Activated T-cell treated with anti-CD3 and anti-CD28 coated beads, Interleukin-2, amount 50 U/mL, for 24 hours (primary cell): ENCODE measurements at regions not wholly inside any gene's neighbourhood (a gene's known extent, or its start where the extent isn't known, plus 50 kb on each side); places are given as distances from the start of the nearest gene placed in this dataset.

Source experiments
- DNase-seq: peaks from one replicate; pipeline ENCODE4 v3.0.0-alpha.2; 2020
- H3K27ac Mint-ChIP-seq: 2 replicates; pipeline ENCODE4 v1.8.0; 2020; ENCODE audit warnings: mild to moderate bottlenecking, mixed read lengths
- H3K27me3 Mint-ChIP-seq: 2 replicates; pipeline ENCODE4 v1.8.0; 2020; ENCODE audit warnings: mixed read lengths
- H3K36me3 Mint-ChIP-seq: 2 replicates; pipeline ENCODE4 v1.8.0; 2020; ENCODE audit warnings: low read depth, mixed read lengths
- H3K4me1 Mint-ChIP-seq: 2 replicates; pipeline ENCODE4 v1.8.0; 2020; ENCODE audit warnings: low read depth, mixed read lengths
- H3K4me3 Mint-ChIP-seq: 2 replicates; pipeline ENCODE4 v1.8.0; 2020; ENCODE audit warnings: mild to moderate bottlenecking, moderate library complexity, mixed read lengths
- H3K9me3 Mint-ChIP-seq: 2 replicates; pipeline ENCODE4 v1.8.0; 2020; ENCODE audit warnings: mixed read lengths

DNA sequence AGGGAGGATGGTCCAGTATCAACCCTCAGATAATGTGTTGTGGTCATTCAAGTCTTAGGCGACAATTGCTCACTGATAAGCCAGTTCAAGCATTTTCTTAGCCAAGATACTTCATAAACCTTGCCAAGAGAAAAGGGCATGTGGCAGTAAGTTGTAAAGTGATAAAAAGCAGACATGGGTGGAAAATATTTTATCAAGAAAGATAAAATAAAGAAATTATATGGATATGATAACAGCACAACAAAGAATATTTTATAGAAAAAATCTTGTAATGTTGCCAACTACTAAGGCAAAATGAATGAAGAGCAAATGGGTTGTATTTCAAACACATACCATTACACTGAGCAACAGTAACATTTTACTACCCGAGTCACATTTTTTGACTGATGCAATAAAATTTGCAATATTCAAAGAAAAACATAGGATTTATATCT lies 217.4 kb upstream of the PITX2 start:
- Mint-ChIP-seq H3K27ac (no peak overlapping the region), H3K9me3 (no peaks in the 10 kb centered on the region), H3K4me3 (no peak overlapping the region), H3K36me3 (no peaks in the 10 kb centered on the region), H3K4me1 (no peaks in the 10 kb centered on the region), H3K27me3 (no peaks in the 10 kb centered on the region)
- no peak for DNase-seq

DNA sequence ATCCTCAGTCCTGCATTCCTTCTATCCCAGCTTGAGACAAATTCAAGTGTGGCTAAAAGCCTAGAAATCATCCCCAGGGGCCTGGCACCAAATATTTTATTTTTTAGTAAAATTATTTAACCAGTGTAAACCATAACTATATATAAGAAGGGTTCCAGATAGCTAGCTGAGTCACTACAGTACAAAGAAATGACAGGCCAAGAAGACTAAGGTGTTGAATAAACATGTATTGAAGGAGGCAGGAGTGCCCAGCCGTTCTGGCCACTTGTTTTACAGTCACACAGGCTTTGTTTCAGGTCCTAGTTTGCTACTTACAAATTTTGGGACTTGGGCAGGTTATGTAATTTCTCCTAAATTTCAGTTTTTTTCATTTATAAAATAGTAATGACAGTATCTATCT lies 225.9 kb upstream of the PITX2 start:
- Mint-ChIP-seq H3K4me1 (no peaks in the 10 kb centered on the region), H3K4me3 (no peak overlapping the region), H3K27ac (no peak overlapping the region), H3K27me3 (no peaks in the 10 kb centered on the region), H3K9me3 (no peaks in the 10 kb centered on the region), H3K36me3 (no peaks in the 10 kb centered on the region)
- no peak for DNase-seq

DNA sequence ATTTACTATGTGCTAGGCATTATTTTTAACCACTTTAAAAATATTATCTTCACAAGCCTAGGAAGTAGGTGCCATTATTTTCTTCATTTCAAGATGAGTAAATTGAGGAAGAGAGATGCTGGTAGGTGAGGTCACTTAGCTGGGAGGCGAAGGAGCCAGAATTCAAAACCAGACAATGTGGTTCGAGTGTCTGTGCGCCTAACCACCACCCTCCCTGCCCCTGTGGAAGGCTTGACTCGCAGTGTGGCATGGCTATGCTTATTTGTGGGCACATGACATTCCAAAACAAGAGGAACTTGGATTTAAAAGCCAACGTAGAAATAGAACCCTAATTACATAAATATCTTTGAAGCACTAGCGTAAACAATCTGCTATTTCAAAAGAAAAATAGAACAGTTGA lies 226.6 kb upstream of the PITX2 start:
- no peaks in the 10 kb centered on the region for H3K4me1 Mint-ChIP-seq

GRCh38 chr4:110850461-110851442 lies 227.9 kb upstream of the PITX2 start:
- no peaks in the 10 kb centered on the region for H3K9me3 Mint-ChIP-seq
- no peak for DNase-seq

More for the DNA sequence above, 226.6 kb upstream of the PITX2 start:
- Mint-ChIP-seq H3K27ac (no peak overlapping the region), H3K9me3 (no peaks in the 10 kb centered on the region), H3K27me3 (no peaks in the 10 kb centered on the region), H3K36me3 (no peaks in the 10 kb centered on the region), H3K4me3 (no peak overlapping the region)
- DNase-seq, result no peak

GRCh38 chr4:110851989-110852388 lies 229.1 kb upstream of the PITX2 start:
- H3K27ac Mint-ChIP-seq, result no peak overlapping the region
- no peaks in the 10 kb centered on the region for H3K27me3 Mint-ChIP-seq
- no peaks in the 10 kb centered on the region for H3K36me3 Mint-ChIP-seq
- DNase-seq, result no peak
- H3K4me1 Mint-ChIP-seq, result no peaks in the 10 kb centered on the region
- H3K9me3 Mint-ChIP-seq, result no peaks in the 10 kb centered on the region
- no peak overlapping the region for H3K4me3 Mint-ChIP-seq

More at GRCh38 chr4:110850461-110851442, 227.9 kb upstream of the PITX2 start:
- Mint-ChIP-seq H3K4me1 (no peaks in the 10 kb centered on the region), H3K27ac (no peak overlapping the region), H3K4me3 (no peak overlapping the region), H3K27me3 (no peaks in the 10 kb centered on the region), H3K36me3 (no peaks in the 10 kb centered on the region)

GRCh38 chr4:110852793-110853192 lies 229.9 kb upstream of the PITX2 start:
- H3K4me3 Mint-ChIP-seq, result no peak overlapping the region
- H3K36me3 Mint-ChIP-seq, result no peaks in the 10 kb centered on the region
- no peak for DNase-seq
- no peaks in the 10 kb centered on the region for H3K4me1 Mint-ChIP-seq
- no peaks in the 10 kb centered on the region for H3K27me3 Mint-ChIP-seq
- no peaks in the 10 kb centered on the region for H3K9me3 Mint-ChIP-seq
- H3K27ac Mint-ChIP-seq, result no peak overlapping the region

- DNase-seq, result no peak
- H3K27ac Mint-ChIP-seq, result no peak overlapping the region
- no peaks in the 10 kb centered on the region for H3K27me3 Mint-ChIP-seq
- no peaks in the 10 kb centered on the region for H3K9me3 Mint-ChIP-seq
- H3K36me3 Mint-ChIP-seq, result no peaks in the 10 kb centered on the region
- H3K4me1 Mint-ChIP-seq, result no peaks in the 10 kb centered on the region
- no peak overlapping the region for H3K4me3 Mint-ChIP-seq
Measured at GRCh38 chr4:110853242-110853641, 230.4 kb upstream of the PITX2 start.

DNA sequence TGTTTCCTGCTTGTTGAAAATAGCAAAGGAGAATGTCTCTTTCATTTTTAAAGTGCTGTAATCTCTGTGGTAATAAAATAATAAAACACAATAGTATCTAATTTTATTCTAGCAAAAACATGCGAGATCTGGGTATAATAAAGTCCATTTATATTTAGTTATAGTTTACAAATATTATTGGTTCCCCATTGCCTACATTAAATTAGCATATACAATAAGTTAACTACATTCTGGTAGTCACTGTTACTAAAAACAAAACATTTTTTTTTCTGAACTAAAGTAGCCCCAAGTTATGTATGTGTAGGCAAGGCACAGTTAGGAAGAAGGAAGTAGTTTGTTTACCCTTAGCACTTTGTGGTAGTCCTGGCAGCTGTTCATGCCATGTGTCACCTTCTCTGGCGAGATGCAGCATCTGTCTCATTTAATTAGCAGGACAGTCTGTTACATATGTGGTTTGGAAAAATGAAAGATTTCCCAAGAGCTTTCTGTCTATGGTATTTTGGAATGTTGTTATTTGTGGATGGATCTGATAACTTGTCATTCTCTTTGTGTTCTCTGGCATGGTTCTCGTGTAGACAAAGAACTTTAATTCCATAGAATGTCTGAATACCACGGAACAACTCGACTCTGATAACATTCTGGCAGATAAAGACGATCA lies 231.3 kb upstream of the PITX2 start:
- H3K4me1 Mint-ChIP-seq, result no peaks in the 10 kb centered on the region
- no peaks in the 10 kb centered on the region for H3K36me3 Mint-ChIP-seq
- H3K27me3 Mint-ChIP-seq, result no peaks in the 10 kb centered on the region
- H3K9me3 Mint-ChIP-seq, result no peaks in the 10 kb centered on the region
- H3K4me3 Mint-ChIP-seq, result no peak overlapping the region
- no peak for DNase-seq
- no peak overlapping the region for H3K27ac Mint-ChIP-seq

DNA sequence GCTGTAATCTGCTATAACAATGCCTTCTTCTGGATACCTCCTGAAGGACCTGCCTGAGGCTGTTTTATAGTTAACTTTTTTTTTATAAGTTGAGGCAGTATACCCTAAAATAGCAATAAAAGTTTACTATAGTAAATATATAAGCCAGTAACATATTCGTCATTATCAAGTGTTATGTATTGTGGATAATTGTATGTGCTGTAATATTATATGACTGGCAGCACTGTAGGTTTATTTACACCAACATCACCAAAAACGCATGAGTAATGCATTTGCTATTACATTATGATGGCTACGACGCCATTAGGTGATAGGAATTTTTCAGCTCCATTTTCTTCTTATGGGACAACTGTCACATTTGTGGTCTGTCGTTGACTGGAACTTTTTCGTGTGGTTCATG lies 237.2 kb upstream of the PITX2 start:
- Mint-ChIP-seq H3K4me1 (no peaks in the 10 kb centered on the region), H3K36me3 (no peaks in the 10 kb centered on the region), H3K27ac (no peak overlapping the region), H3K4me3 (no peak overlapping the region), H3K9me3 (no peaks in the 10 kb centered on the region), H3K27me3 (no peaks in the 10 kb centered on the region)
- DNase-seq, result no peak

DNA sequence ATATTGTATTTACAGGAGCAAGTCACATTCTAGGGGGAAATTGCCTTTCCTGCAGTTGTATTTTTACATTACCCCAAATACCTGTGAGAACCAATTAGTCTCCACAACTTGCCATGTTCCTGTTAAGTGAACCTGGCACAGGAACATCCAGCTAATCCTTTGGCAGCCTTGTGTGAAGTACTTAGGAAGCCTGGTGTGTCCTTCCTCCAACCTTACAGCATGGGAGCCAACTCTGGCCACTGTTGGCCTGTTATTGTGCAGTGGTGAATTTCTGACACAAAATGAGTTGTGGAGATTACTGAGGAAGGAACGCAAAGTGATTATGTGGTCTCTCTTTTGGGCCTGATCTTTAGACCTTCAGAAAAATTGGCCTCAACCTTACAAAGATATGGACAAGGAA lies 238.0 kb upstream of the PITX2 start:
- no peak overlapping the region for H3K4me3 Mint-ChIP-seq
- no peak for DNase-seq
- H3K36me3 Mint-ChIP-seq, result no peaks in the 10 kb centered on the region
- no peaks in the 10 kb centered on the region for H3K4me1 Mint-ChIP-seq
- H3K27me3 Mint-ChIP-seq, result no peaks in the 10 kb centered on the region
- H3K27ac Mint-ChIP-seq, result no peak overlapping the region
- no peaks in the 10 kb centered on the region for H3K9me3 Mint-ChIP-seq

DNA sequence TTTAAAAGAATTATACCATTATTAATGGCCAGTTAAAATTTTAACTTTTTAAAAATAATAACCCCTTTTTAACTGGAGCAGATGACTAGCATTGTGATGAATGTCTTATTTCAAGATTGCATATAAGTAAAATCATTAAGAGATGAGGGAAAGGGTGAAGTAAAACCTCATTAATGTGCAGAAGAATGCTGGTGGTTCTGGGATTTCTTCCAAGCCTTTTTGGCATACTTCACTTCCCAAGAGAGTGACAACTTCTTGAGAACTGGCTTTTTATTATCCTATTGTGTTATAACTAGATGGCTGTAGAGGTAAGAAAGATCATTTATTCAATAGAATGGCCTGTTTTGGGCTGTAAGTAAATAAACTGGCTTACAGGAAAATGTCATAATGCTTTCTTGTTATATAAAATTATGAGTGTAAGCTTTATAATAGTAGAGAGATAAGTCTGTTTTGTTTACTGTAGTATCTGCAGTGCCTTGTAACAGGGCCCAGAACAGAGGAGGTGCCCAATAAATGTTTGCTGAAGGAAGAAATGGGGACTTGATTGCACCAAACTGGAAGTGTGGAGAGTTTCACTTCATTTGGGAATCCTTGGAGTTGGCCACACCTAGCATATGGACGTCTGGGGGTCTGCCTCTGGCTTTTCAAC lies 242.9 kb upstream of the PITX2 start:
- H3K27me3 Mint-ChIP-seq, result no peaks in the 10 kb centered on the region
- DNase-seq, result no peak
- H3K4me1 Mint-ChIP-seq, result no peaks in the 10 kb centered on the region
- H3K9me3 Mint-ChIP-seq, result peaks cover 5% of the 10 kb centered on the region
- no peak overlapping the region for H3K27ac Mint-ChIP-seq
- H3K4me3 Mint-ChIP-seq, result no peak overlapping the region
- H3K36me3 Mint-ChIP-seq, result no peaks in the 10 kb centered on the region

GRCh38 chr4:110867251-110867960 lies 244.5 kb upstream of the PITX2 start:
- no peak for DNase-seq
- no peaks in the 10 kb centered on the region for H3K27me3 Mint-ChIP-seq
- no peaks in the 10 kb centered on the region for H3K4me1 Mint-ChIP-seq
- no peaks in the 10 kb centered on the region for H3K36me3 Mint-ChIP-seq
- peaks cover 5% of the 10 kb centered on the region for H3K9me3 Mint-ChIP-seq
- H3K4me3 Mint-ChIP-seq, result no peak overlapping the region
- no peak overlapping the region for H3K27ac Mint-ChIP-seq

DNA sequence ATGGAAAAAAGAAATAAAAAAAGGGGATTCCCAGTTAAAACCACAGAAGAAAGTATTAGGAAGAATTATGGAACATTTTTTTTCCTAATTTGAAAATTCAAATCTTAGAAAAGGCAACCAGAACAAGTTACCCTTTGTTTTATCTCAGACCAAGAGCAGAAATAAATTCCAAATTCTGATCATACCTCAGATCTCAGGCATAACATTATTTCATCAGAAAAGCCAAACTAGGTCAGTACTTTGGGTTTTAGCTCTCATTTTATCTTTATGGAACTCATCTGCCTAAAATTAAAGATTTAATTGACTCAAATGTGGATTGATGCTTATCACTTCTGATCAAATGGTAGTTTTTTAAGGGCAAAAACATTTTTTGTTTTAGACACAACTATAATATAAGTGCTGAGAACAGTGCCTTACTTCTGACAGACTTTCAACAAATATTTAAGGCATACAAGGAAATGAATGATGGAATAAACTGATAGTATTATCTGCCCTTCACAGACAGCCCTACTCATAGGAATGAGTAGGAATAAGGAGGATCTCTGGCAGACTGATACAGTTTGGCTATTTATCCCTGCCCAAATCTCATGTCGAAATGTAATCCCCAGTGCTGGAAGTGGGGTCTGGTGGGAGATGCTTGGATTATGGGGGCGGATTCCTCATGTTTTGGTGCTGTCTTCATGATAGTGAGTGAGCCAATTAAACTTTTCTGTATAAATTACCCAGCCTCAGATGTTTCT lies 245.3 kb upstream of the PITX2 start:
- Mint-ChIP-seq H3K36me3 (no peaks in the 10 kb centered on the region), H3K27me3 (no peaks in the 10 kb centered on the region), H3K4me3 (no peak overlapping the region), H3K9me3 (peaks cover 5% of the 10 kb centered on the region), H3K27ac (no peak overlapping the region), H3K4me1 (no peaks in the 10 kb centered on the region)
- DNase-seq, result no peak

- peaks cover 5% of the 10 kb centered on the region for H3K9me3 Mint-ChIP-seq
- no peak overlapping the region for H3K4me3 Mint-ChIP-seq
- DNase-seq, result no peak
- no peaks in the 10 kb centered on the region for H3K4me1 Mint-ChIP-seq
- no peaks in the 10 kb centered on the region for H3K27me3 Mint-ChIP-seq
- no peaks in the 10 kb centered on the region for H3K36me3 Mint-ChIP-seq
- no peak overlapping the region for H3K27ac Mint-ChIP-seq
Measured at GRCh38 chr4:110869114-110869513, 246.2 kb upstream of the PITX2 start.
